ENCODE measurements at regions not wholly inside any gene's neighbourhood (a gene's known extent, or its start where the extent isn't known, plus 50 kb on each side); places are given as distances from the start of the nearest gene placed in this dataset.

- no peak for TF ChIP-seq CTCF (IDR thresholded peaks at IDR 0.05; ENCODE audit: control insufficient read depth, extremely low read depth, insufficient read depth)
- no peak for DNase-seq (ENCODE audit: low read depth)
- no peak overlapping the region for H3K4me3 ChIP-seq (ENCODE audit: low read depth, low read length)
These were observed 217.2 kb upstream of the STXBP6 start for GRCh38 chr14:25267186-25267585.

- no peak overlapping the region for H3K4me3 ChIP-seq (ENCODE audit: low read depth, low read length)
- TF ChIP-seq CTCF (IDR thresholded peaks at IDR 0.05; ENCODE audit: control insufficient read depth, extremely low read depth, insufficient read depth) = no peak
- no peak for DNase-seq (ENCODE audit: low read depth)
These were observed 209.5 kb upstream of the STXBP6 start for GRCh38 chr14:25259470-25259869.

GRCh38 chr14:25252793-25253192 lies 202.8 kb upstream of the STXBP6 start:
- no peak overlapping the region for H3K4me3 ChIP-seq (ENCODE audit: low read depth, low read length)
- no peak for TF ChIP-seq CTCF (IDR thresholded peaks at IDR 0.05; ENCODE audit: control insufficient read depth, extremely low read depth, insufficient read depth)
- no peak for DNase-seq (ENCODE audit: low read depth)

GRCh38 chr14:25250516-25250915 lies 200.6 kb upstream of the STXBP6 start:
- no peak for TF ChIP-seq CTCF (IDR thresholded peaks at IDR 0.05; ENCODE audit: control insufficient read depth, extremely low read depth, insufficient read depth)
- no peak overlapping the region for H3K4me3 ChIP-seq (ENCODE audit: low read depth, low read length)
- DNase-seq (ENCODE audit: low read depth) = no peak

- H3K4me3 ChIP-seq (ENCODE audit: low read depth, low read length) = no peak overlapping the region
- no peak for TF ChIP-seq CTCF (IDR thresholded peaks at IDR 0.05; ENCODE audit: control insufficient read depth, extremely low read depth, insufficient read depth)
- no peak for DNase-seq (ENCODE audit: low read depth)
These were observed 197.7 kb upstream of the STXBP6 start for GRCh38 chr14:25247609-25248008.

- TF ChIP-seq CTCF (IDR thresholded peaks at IDR 0.05; ENCODE audit: control insufficient read depth, extremely low read depth, insufficient read depth) = no peak
- H3K4me3 ChIP-seq (ENCODE audit: low read depth, low read length) = no peak overlapping the region
- no peak for DNase-seq (ENCODE audit: low read depth)
These were observed 196.8 kb upstream of the STXBP6 start for GRCh38 chr14:25246751-25247150.

GRCh38 chr14:25239170-25239569 lies 189.2 kb upstream of the STXBP6 start:
- DNase-seq (ENCODE audit: low read depth) = no peak

More at GRCh38 chr14:25239170-25239569, 189.2 kb upstream of the STXBP6 start:
- no peak for TF ChIP-seq CTCF (IDR thresholded peaks at IDR 0.05; ENCODE audit: control insufficient read depth, extremely low read depth, insufficient read depth)
- H3K4me3 ChIP-seq (ENCODE audit: low read depth, low read length) = no peak overlapping the region

All from LNCaP clone FGC (cell line).